CD4-positive, alpha-beta T cell (primary cell): ENCODE measurements at regions not wholly inside any gene's neighbourhood (a gene's known extent, or its start where the extent isn't known, plus 50 kb on each side); places are given as distances from the start of the nearest gene placed in this dataset.

Experiments used
- ATAC-seq: fragments of 200-7000 bp; cut with Tn5 transposase; one replicate; pipeline ENCODE4 v1.10.0; 2022; ENCODE audit warnings: mild to moderate bottlenecking; ENCODE audit not compliant: poor library complexity
- CTCF ChIA-PET: fragments of 350-600 bp; sonication (Branson Sonifier 250); formaldehyde crosslinking; loops from one replicate; lab custom pipeline; 2021; ENCODE audit warnings: antibody characterized with exemption, inconsistent platforms; lab: Charles Lee
- POLR2A ChIA-PET: fragments of 350-600 bp; sonication (Branson Sonifier 250); formaldehyde crosslinking; loops from one replicate; lab custom pipeline; 2021; ENCODE audit warnings: antibody characterized with exemption, inconsistent platforms; lab: Charles Lee
- DNase-seq, 14 experiments: peaks; one replicate each; pipeline ENCODE4 v3.0.0-alpha.2; 2013 to 2020; ENCODE audit warnings: mixed read lengths in 2 of 14
- H3K27ac ChIP-seq, 2 donors: one replicate each; pipeline versions ENCODE4 v1.5.1 to v1.7.0; 2013; ENCODE audit warnings: low read length in 2 of 2, low read depth in 1 of 2, mild to moderate bottlenecking in 1 of 2
- H3K27me3 ChIP-seq, 2 experiments: 1 replicate in 1 of 2; 2 replicates in 1 of 2; pipeline versions ENCODE4 v1.6.1 to v1.7.0; 2013; ENCODE audit warnings: low read length in 2 of 2, control low read depth in 1 of 2, mild to moderate bottlenecking in 1 of 2, moderate library complexity in 1 of 2; ENCODE audit not compliant: insufficient read depth in 2 of 2, control insufficient read depth in 1 of 2
- H3K36me3 ChIP-seq: one replicate; pipeline ENCODE4 v1.6.1; 2013; ENCODE audit warnings: low read length, control low read depth; ENCODE audit not compliant: insufficient read depth
- H3K4me1 ChIP-seq: one replicate; pipeline ENCODE4 v1.6.1; 2013; ENCODE audit warnings: low read length, control low read depth; ENCODE audit not compliant: insufficient read depth
- H3K4me3 ChIP-seq: one replicate; pipeline ENCODE4 v1.5.1; 2013; ENCODE audit warnings: mild to moderate bottlenecking, low read length, moderate library complexity
- H3K9me3 ChIP-seq, 2 experiments: 1 replicate in 1 of 2; 2 replicates in 1 of 2; pipeline versions ENCODE4 v1.6.1 to v1.7.0; 2013; ENCODE audit warnings: low read length in 2 of 2, mild to moderate bottlenecking in 2 of 2, control low read depth in 1 of 2, moderate library complexity in 1 of 2; ENCODE audit not compliant: control insufficient read depth in 1 of 2, insufficient read depth in 1 of 2
- H3K27ac Mint-ChIP-seq: one replicate; pipeline ENCODE4 v1.8.0; 2020; ENCODE audit warnings: mixed read lengths
- H3K27me3 Mint-ChIP-seq: one replicate; pipeline ENCODE4 v1.8.0; 2021; ENCODE audit warnings: mixed read lengths
- H3K36me3 Mint-ChIP-seq: one replicate; pipeline ENCODE4 v1.8.0; 2021; ENCODE audit warnings: low read depth, mixed read lengths
- H3K4me1 Mint-ChIP-seq: one replicate; pipeline ENCODE4 v1.8.0; 2021; ENCODE audit warnings: low read depth, mixed read lengths
- H3K4me3 Mint-ChIP-seq: one replicate; pipeline ENCODE4 v1.8.0; 2020; ENCODE audit warnings: mild to moderate bottlenecking, mixed read lengths
- H3K9me3 Mint-ChIP-seq: one replicate; pipeline ENCODE4 v1.8.0; 2020; ENCODE audit warnings: mixed read lengths
- intact Hi-C, 2 experiments: fragments of 100-400 bp; cut with DNase I in 1 of 2; cut with micrococcal nuclease in 1 of 2; formaldehyde crosslinking; loops; one replicate each; pipeline versions ENCODE4 v1.15.1 to v1.9.0; 2023 to 2025; cut with DNase I, micrococcal nuclease
- TF ChIP-seq, protein P1 (sequence below): fragments of 200-600 bp; IDR thresholded peaks from one replicate; pipeline ENCODE4 v1.8.0; 2022; ENCODE audit warnings: antibody characterized with exemption, mild to moderate bottlenecking

DNA sequence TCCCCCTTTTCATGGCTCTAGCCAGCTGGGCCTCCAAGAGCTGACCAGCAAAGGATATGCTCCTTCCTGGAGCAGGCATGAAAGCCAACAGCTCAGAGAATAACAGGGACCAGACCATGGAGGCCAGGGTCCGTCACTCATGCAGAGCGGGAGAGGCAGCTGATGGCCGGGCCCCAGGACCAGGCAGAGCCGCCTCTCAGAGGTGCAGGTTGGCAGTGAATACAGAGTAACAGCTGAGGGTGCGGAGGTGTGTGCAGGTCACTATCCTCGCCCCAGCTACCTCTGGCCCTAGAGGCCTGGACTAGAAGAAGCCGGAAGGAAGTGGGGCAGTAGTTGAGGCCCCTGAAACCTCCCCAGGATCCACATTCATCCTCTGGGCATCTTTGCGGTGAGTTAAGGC, 1377.3 kb downstream of the TBC1D22A start:
- H3K36me3 Mint-ChIP-seq = no peaks in the 10 kb centered on the region
- H3K27ac Mint-ChIP-seq = no peak overlapping the region
- H3K4me3 Mint-ChIP-seq = no peak overlapping the region
- Histone ChIP-seq H3K27ac (no peak overlapping the region), H3K9me3 (no peaks in the 10 kb centered on the region), H3K36me3 (no peaks in the 10 kb centered on the region), H3K4me1 (no peaks in the 10 kb centered on the region), H3K27me3 (no peaks in the 10 kb centered on the region), H3K4me3 (no peak overlapping the region)
- ChIA-PET CTCF (no interaction called here), POLR2A (no interaction called here)
- peaks cover 10% of the 10 kb centered on the region for H3K27me3 Mint-ChIP-seq
- TF ChIP-seq, protein P1, sequence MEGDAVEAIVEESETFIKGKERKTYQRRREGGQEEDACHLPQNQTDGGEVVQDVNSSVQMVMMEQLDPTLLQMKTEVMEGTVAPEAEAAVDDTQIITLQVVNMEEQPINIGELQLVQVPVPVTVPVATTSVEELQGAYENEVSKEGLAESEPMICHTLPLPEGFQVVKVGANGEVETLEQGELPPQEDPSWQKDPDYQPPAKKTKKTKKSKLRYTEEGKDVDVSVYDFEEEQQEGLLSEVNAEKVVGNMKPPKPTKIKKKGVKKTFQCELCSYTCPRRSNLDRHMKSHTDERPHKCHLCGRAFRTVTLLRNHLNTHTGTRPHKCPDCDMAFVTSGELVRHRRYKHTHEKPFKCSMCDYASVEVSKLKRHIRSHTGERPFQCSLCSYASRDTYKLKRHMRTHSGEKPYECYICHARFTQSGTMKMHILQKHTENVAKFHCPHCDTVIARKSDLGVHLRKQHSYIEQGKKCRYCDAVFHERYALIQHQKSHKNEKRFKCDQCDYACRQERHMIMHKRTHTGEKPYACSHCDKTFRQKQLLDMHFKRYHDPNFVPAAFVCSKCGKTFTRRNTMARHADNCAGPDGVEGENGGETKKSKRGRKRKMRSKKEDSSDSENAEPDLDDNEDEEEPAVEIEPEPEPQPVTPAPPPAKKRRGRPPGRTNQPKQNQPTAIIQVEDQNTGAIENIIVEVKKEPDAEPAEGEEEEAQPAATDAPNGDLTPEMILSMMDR = no peak
- H3K4me1 Mint-ChIP-seq = peaks cover 6% of the 10 kb centered on the region
- DNase-seq (no peak), ATAC-seq (no peak)
- H3K9me3 Mint-ChIP-seq = no peaks in the 10 kb centered on the region
- intact Hi-C loops = no loop called here

DNA sequence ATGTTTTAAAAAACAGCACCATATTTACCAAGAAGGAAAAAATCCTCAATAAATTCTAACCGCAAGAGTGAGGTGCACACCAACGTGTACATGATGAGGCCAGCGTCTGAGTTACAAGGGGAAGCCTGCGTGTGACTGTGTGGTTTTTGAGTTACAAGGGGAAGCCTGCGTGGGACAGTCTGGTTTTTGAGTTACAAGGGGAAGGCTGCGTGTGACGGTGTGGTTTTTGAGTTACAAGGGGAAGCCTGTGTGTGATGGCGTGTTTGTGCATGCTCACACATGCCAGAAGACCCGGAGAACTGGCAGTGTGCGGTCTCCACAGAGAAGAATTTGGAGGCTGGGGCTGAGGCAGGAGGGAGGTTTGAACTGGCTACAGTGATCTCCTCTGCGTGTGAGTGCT, 1376.4 kb downstream of the TBC1D22A start:
- H3K27ac Mint-ChIP-seq = no peak overlapping the region
- H3K9me3 Mint-ChIP-seq = no peaks in the 10 kb centered on the region
- peaks cover 6% of the 10 kb centered on the region for H3K4me1 Mint-ChIP-seq
- peaks cover 9% of the 10 kb centered on the region for H3K27me3 Mint-ChIP-seq
- DNase-seq (no peak), ATAC-seq (no peak)
- Histone ChIP-seq H3K9me3 (peaks cover 0 to 4% of the 10 kb centered on the region in 2 experiments), H3K4me1 (no peaks in the 10 kb centered on the region), H3K36me3 (no peaks in the 10 kb centered on the region), H3K27me3 (no peaks in the 10 kb centered on the region), H3K27ac (no peak overlapping the region), H3K4me3 (no peak overlapping the region)
- H3K4me3 Mint-ChIP-seq = no peak overlapping the region
- intact Hi-C loops = no loop called here
- ChIA-PET CTCF (no interaction called here), POLR2A (no interaction called here)
- no peaks in the 10 kb centered on the region for H3K36me3 Mint-ChIP-seq
- TF ChIP-seq, protein P1 = no peak

DNA sequence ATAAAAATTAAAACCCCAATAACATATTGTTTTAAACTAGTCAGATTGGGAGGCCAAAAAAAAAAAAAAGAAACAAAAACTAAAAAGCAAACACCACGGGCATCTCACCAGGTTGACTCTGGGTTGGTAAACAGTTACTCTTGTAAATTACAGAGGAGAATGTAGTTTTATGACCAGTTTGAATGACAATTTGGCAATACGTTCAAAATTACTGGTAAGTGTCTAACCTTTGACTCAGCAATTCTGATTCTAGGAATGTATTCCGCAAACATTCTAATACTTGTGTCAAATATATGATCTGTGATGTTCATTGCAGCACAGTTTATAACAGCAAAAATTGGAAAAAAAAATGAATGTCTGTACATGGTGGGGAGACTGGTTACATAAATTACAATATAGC, 1376.0 kb downstream of the TBC1D22A start:
- no peaks in the 10 kb centered on the region for H3K36me3 Mint-ChIP-seq

More for the DNA sequence above, 1376.0 kb downstream of the TBC1D22A start:
- intact Hi-C loops = no loop called here
- Histone ChIP-seq H3K27ac (no peak overlapping the region), H3K4me1 (no peaks in the 10 kb centered on the region), H3K4me3 (no peak overlapping the region), H3K9me3 (peaks cover 0 to 6% of the 10 kb centered on the region in 2 experiments), H3K36me3 (no peaks in the 10 kb centered on the region), H3K27me3 (no peaks in the 10 kb centered on the region)
- ChIA-PET CTCF (no interaction called here), POLR2A (no interaction called here)
- H3K27me3 Mint-ChIP-seq = peaks cover 6% of the 10 kb centered on the region
- no peak overlapping the region for H3K4me3 Mint-ChIP-seq
- peaks cover 6% of the 10 kb centered on the region for H3K4me1 Mint-ChIP-seq
- H3K9me3 Mint-ChIP-seq = no peaks in the 10 kb centered on the region
- TF ChIP-seq, protein P1 = no peak
- ATAC-seq (no peak), DNase-seq (no peak)
- H3K27ac Mint-ChIP-seq = no peak overlapping the region
